HepG2 (cell line): ENCODE measurements at regions not wholly inside any gene's neighbourhood (a gene's known extent, or its start where the extent isn't known, plus 50 kb on each side); places are given as distances from the start of the nearest gene placed in this dataset.

Experiments used
- TRIM22 ChIP-seq: fragments of 450-650 bp; IDR thresholded peaks from 2 replicates; pipeline ENCODE4 v1.6.1; 2017
- UBTF ChIP-seq: sonication (generic); formaldehyde crosslinking; IDR thresholded peaks from 2 replicates; pipeline ENCODE4 v1.4.0; 2020; ENCODE audit warnings: mild to moderate bottlenecking, missing genetic modification reagents
- ZBTB4 ChIP-seq: sonication (generic); formaldehyde crosslinking; IDR thresholded peaks from 2 replicates; pipeline ENCODE4 v1.4.0; 2020; ENCODE audit warnings: missing genetic modification reagents, mild to moderate bottlenecking, borderline replicate concordance
- ZBTB8A ChIP-seq: sonication (generic); formaldehyde crosslinking; IDR thresholded peaks from 2 replicates; pipeline ENCODE4 v1.4.0; 2020; ENCODE audit warnings: mild to moderate bottlenecking, low read depth, missing genetic modification reagents, borderline replicate concordance
- ZNF496 ChIP-seq: sonication (generic); formaldehyde crosslinking; IDR thresholded peaks from 2 replicates; pipeline ENCODE4 v1.8.1; 2023; ENCODE audit warnings: mild to moderate bottlenecking, moderate library complexity, missing genetic modification reagents; ENCODE audit not compliant: insufficient replicate concordance

- TF ChIP-seq ZBTB4 (CRISPR knock-in tag) (no peak), ZBTB8A (CRISPR knock-in tag) (no peak), ZNF496 (CRISPR knock-in tag) (no peak), UBTF (CRISPR knock-in tag) (no peak), TRIM22 (no peak)
These were observed 64.5 kb upstream of the VASH1 start (continued) for GRCh38 chr14:76696791-76697190.
